Activated naive CD4-positive, alpha-beta T cell treated with anti-CD3 and anti-CD28 coated beads, Interleukin-2, amount 10 ng/mL, durations not matched to agents 7 days and 5 days (primary cell): ENCODE measurements at regions not wholly inside any gene's neighbourhood (a gene's known extent, or its start where the extent isn't known, plus 50 kb on each side); places are given as distances from the start of the nearest gene placed in this dataset.

Experiments used
- CTCF ChIA-PET: fragments of 350-600 bp; sonication (Branson Sonifier 250); formaldehyde crosslinking; loops from one replicate; lab custom pipeline; 2021; ENCODE audit warnings: antibody characterized with exemption; lab: Charles Lee
- DNase-seq: peaks from one replicate; pipeline ENCODE4 v3.0.0-alpha.2; 2020
- H3K27ac Mint-ChIP-seq: one replicate; pipeline ENCODE4 v1.8.0; 2021; ENCODE audit warnings: mild to moderate bottlenecking, moderate library complexity, mixed read lengths
- H3K27me3 Mint-ChIP-seq: one replicate; pipeline ENCODE4 v1.8.0; 2021; ENCODE audit warnings: mild to moderate bottlenecking, mixed read lengths
- H3K36me3 Mint-ChIP-seq: one replicate; pipeline ENCODE4 v1.8.0; 2021; ENCODE audit warnings: mixed read lengths
- H3K4me1 Mint-ChIP-seq: one replicate; pipeline ENCODE4 v1.8.0; 2021; ENCODE audit warnings: mixed read lengths
- H3K4me3 Mint-ChIP-seq: one replicate; pipeline ENCODE4 v1.8.0; 2021; ENCODE audit warnings: mild to moderate bottlenecking, moderate library complexity, mixed read lengths
- H3K9me3 Mint-ChIP-seq: one replicate; pipeline ENCODE4 v1.8.0; 2021; ENCODE audit warnings: mixed read lengths

DNA sequence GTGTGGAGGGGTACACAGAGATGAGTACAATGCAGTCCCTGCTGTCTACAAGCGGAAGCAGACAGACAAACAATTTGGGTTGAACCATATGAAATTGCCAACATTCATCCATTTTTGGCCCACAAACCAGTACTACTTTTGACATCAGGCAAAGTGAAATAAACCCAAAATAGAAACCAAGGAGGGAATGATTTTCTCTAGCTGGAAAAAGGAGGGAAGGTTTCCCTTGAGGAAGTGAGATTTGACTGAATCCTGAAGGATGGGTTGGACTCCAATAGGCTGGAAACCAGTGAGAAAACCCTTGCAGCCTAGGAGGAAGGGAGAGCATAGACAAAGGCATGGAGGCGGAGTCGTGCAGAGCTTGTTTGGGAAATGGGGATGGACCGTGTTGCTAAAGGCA, 63.5 kb upstream of the PJA1 start:
- no peaks in the 10 kb centered on the region for H3K9me3 Mint-ChIP-seq
- no peak overlapping the region for H3K27ac Mint-ChIP-seq
- DNase-seq, result no peak
- H3K36me3 Mint-ChIP-seq, result no peaks in the 10 kb centered on the region
- CTCF ChIA-PET, result interaction anchor here (0.6 kb wide), 1 partner anchor 1516 kb away, joined by 4 read pairs; no protein-coding TSS in a partner anchor
- peaks cover 3% of the 10 kb centered on the region for H3K27me3 Mint-ChIP-seq
- no peaks in the 10 kb centered on the region for H3K4me1 Mint-ChIP-seq
- H3K4me3 Mint-ChIP-seq, result no peak overlapping the region

DNA sequence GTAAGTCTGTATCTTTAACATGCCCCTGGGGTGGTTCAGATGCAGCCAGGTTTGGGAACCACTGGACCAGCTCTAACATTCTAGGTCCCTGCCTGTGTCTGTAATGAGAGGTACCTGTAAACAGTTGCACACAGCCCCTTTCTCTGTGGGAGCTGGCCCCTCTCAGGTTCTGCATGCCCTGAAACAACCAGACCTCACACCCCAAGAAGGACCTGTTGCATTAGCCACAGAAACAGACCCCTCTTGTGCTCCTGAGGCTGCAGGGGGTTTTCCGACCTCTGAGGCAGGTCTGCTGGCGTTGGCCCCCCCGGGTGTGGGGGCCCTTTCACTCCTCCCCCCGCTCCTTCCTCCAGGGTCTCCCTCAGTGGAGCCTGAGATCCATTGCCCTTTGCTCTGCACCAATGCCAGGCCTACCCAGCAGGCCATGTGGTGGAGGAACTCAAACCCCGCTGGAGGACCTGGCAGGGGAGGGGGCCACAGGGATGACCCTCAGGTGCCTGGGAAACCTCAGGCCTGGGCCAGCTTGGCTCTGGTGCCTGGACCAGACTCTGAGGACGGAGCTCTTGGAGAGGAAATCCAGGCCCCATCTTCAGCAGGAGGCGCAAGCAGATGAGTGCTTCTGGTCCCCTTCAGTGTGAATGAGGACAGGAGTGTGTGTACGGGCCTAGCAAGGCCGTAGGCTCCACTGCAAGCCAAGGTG, 61.4 kb upstream of the PJA1 start:
- H3K27ac Mint-ChIP-seq, result no peak overlapping the region
- DNase-seq, result no peak
- H3K4me1 Mint-ChIP-seq, result no peaks in the 10 kb centered on the region
- H3K36me3 Mint-ChIP-seq, result no peaks in the 10 kb centered on the region
- CTCF ChIA-PET, result no interaction called here
- peaks cover 7% of the 10 kb centered on the region for H3K27me3 Mint-ChIP-seq
- no peaks in the 10 kb centered on the region for H3K9me3 Mint-ChIP-seq
- H3K4me3 Mint-ChIP-seq, result no peak overlapping the region

DNA sequence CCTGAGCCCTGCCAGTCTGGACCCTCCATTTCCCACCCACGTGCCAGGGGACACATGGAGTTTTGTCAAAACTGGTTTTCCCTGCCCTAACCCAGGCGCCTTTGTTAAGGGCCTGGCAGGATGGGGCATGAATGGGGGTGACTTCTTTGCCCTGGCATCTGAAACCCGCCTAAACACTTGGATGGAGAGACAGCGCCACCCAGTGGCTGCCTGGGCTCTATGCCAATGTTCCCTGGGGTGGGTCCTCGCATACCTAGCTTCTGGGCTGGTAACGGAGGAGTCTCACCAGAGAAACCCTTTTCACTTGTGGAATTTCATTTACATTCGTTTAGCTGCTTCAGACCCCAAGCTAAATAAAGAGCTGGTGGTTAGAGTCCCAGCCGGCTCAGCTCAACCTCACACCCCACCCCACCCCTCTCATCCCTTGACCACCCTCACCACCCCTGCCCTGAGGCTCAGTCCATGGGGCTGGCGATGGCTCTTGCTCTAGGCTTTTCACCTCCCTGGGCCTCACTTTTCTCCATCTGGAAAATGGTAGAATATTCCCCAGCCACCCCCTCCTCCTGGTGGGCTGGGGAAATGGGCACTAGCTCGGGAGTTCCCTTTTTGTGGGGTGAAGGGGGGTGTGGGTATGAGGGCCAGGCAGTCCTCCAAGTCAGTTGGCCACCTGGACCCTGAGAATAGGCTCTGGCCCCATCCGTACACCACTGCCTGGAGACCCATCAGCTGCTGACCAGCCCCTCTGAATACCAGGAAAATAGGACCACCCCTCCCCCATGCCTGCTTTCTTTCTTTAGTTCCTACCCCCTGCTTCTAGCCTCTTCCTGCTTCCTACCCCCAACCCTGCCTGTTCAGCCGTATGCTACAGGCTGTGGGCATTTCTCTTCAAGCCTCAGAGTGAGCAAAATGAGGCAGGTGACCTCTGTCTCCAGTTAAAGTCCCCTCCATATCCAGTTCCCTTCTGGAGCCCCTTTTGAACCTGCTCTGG, 57.1 kb upstream of the PJA1 start:
- peaks cover 4% of the 10 kb centered on the region for H3K27me3 Mint-ChIP-seq
- no peak overlapping the region for H3K27ac Mint-ChIP-seq
- no peaks in the 10 kb centered on the region for H3K36me3 Mint-ChIP-seq

DNA sequence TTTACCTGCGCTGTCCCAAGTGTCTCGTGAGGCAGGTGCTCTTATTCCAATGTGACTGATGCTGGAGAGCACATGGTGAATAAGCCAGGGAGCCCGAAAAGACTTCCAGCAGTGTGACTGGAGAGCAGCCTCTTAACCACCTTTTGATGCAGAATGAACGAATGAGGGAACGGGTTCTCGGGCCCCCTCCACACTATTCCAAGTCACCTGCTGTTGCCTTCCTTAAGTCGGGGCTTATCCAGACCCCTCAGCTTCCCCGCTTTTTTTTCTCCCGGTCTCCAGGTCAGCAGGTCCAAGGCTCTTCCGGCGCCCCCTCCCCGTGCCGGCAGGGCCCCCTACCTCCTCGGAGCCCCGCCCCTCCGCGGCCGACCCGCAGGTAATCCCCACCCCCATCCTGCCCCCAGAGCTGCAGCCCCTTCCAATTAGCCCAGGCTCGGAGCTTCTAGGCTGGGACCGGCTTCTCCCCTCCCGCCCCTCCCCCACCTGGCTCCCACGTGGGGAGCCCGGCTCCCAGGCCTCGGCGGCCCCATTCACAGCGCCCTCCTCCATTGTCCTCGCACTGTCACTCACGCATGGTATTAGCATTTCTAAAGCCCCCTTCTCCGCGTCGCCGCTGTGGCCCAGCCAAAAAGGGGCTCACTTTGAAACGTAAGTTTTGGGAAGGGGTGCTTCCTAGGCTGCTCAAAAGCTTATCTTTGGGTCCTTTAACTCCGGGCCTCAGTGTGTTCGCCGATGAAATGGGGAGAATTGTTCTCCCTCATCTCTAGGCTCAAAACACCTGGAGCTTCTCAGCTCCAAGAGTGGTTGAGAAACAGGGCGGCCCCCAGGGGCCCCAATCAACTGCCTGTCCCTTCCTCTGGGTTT, 56.2 kb upstream of the PJA1 start:
- H3K27me3 Mint-ChIP-seq, result peaks cover 4% of the 10 kb centered on the region
- H3K4me1 Mint-ChIP-seq, result no peaks in the 10 kb centered on the region
- no peaks in the 10 kb centered on the region for H3K36me3 Mint-ChIP-seq
- H3K27ac Mint-ChIP-seq, result no peak overlapping the region
- no peaks in the 10 kb centered on the region for H3K9me3 Mint-ChIP-seq
- no peak overlapping the region for H3K4me3 Mint-ChIP-seq
- no peak for DNase-seq
- CTCF ChIA-PET, result interaction anchor here (1.0 to 3.5 kb wide), 11 partner anchors 8 to 488 kb away, joined by 3 to 24 read pairs (median 8); no protein-coding TSS in a partner anchor

More for the DNA sequence above, 57.1 kb upstream of the PJA1 start:
- CTCF ChIA-PET, result interaction anchor here (0.6 to 3.5 kb wide), 12 partner anchors 8 to 489 kb away, joined by 3 to 24 read pairs (median 6); no protein-coding TSS in a partner anchor
- no peaks in the 10 kb centered on the region for H3K4me1 Mint-ChIP-seq
- H3K9me3 Mint-ChIP-seq, result no peaks in the 10 kb centered on the region
- H3K4me3 Mint-ChIP-seq, result no peak overlapping the region
- DNase-seq, result peak; percentile 79

DNA sequence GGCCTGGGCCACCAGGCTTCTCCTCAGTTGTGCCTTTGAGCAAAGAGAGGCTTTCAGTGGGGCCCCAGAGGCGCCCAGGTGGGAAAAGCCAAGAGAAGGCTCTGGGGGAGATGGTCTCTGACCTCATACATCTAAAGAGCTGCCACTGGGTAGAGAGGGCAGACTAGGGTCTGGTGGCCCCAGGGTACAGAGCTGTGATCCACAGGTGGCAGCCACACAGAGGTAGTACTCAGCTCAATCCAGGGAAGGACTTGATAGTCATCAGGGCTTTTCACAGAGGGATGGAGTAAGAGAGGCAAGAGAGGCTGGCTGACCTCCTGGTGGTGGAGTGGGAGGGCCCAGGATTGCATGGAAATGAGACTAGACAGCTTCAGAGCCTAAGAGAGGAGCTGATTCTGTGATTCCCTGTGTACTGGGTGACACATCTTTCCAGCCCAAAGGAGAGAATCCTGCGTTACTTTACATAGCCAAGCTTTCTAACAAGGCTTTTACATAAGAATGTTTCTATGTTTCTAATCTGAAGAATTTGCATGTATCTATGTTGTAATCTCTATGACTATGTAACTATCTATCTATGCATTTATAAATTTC, 53.2 kb upstream of the PJA1 start:
- DNase-seq, result no peak
- no peaks in the 10 kb centered on the region for H3K36me3 Mint-ChIP-seq
- peaks cover 4% of the 10 kb centered on the region for H3K27me3 Mint-ChIP-seq
- H3K27ac Mint-ChIP-seq, result no peak overlapping the region
- H3K9me3 Mint-ChIP-seq, result no peaks in the 10 kb centered on the region
- CTCF ChIA-PET, result interaction anchor here (2.5 kb wide), 1 partner anchor 391 kb away, joined by 9 read pairs; no protein-coding TSS in a partner anchor
- no peaks in the 10 kb centered on the region for H3K4me1 Mint-ChIP-seq
- H3K4me3 Mint-ChIP-seq, result no peak overlapping the region

DNA sequence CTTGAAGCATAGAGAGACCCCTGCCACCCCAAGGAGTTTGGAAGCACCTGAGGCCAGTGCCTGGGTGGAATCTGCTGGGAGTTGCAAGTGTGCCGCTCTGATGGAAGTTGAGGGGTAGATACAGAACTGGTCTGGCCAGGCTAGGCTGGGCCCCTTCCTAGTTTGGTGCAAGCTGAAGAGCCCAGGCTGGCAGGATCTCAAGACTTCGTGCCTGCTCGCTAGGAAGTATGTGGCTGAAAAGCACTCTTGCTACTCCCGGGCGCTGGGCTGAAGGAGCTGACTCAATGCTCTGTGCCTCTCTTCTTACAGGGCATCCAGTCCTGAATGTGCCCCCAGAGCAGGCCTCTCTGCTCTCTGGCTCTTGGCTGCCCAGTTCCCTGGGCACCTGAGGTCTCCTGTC, 51.7 kb upstream of the PJA1 start:
- no peaks in the 10 kb centered on the region for H3K9me3 Mint-ChIP-seq

DNA sequence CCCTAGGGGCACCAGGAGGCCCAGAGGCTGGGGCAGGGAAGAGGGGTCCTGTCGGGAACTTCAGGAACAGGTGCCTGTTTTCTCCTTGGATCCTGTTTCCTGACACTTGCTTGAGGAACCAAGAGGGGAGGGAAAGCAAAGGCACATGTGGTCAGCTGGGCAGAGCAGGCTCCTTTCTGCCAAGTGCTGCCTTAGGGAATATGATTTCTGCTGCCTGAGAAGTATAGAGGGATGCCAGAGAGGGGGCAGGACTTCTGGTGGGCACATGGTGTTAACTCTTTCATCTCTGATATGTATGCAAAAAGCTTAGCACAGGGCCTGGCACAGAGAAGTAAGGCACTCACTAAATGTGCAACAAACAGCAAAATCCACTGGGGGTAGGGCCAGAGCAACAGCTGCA, 51.2 kb upstream of the PJA1 start:
- H3K27ac Mint-ChIP-seq, result no peak overlapping the region
- no peak overlapping the region for H3K4me3 Mint-ChIP-seq
- H3K9me3 Mint-ChIP-seq, result no peaks in the 10 kb centered on the region
- H3K4me1 Mint-ChIP-seq, result no peaks in the 10 kb centered on the region
- H3K27me3 Mint-ChIP-seq, result no peaks in the 10 kb centered on the region
- CTCF ChIA-PET, result no interaction called here
- no peak for DNase-seq
- H3K36me3 Mint-ChIP-seq, result no peaks in the 10 kb centered on the region

More for the DNA sequence above, 51.7 kb upstream of the PJA1 start:
- Mint-ChIP-seq H3K4me1 (no peaks in the 10 kb centered on the region), H3K4me3 (no peak overlapping the region), H3K27ac (no peak overlapping the region), H3K27me3 (peaks cover 2% of the 10 kb centered on the region), H3K36me3 (no peaks in the 10 kb centered on the region)
- DNase-seq, result no peak
- CTCF ChIA-PET, result interaction anchor here (2.5 kb wide), 1 partner anchor 389 kb away, joined by 9 read pairs; no protein-coding TSS in a partner anchor

DNA sequence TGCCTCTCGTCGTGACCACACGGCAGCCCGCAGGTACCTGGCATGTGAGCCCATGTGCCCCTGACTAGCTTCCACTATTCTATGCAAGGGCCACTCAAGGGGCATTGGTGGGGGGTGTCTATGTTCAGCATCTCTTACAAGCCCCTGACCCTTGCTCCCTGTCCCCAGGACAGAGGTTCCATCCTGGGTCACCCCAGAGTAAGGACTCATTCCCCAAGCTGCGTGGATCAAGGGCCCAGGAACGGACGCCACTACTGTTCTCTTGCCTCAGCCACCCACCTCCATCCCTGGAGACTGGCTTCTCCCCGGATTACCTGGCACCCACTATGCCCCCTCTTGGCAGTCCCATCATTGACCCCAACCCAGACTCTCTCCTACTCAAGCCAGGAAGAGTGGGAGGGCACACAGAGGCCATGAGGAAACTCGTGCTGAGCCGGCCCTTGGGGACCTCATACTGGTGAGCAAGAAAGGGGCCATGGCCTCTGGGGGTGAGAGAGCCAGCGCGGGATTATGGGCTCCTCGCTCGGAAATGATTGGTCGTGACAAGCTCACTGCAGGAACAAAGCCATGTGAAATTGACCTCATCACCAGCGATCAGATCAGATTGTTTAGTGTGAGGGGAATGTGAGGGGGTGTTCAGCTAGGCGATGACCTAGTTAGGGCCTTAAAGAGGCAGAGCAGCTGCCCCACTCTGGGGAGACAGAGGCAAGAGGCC, 50.1 kb upstream of the PJA1 start:
- no peaks in the 10 kb centered on the region for H3K4me1 Mint-ChIP-seq
- no peaks in the 10 kb centered on the region for H3K36me3 Mint-ChIP-seq
- DNase-seq, result no peak
- CTCF ChIA-PET, result no interaction called here
- no peaks in the 10 kb centered on the region for H3K9me3 Mint-ChIP-seq
- no peak overlapping the region for H3K27ac Mint-ChIP-seq
- H3K27me3 Mint-ChIP-seq, result no peaks in the 10 kb centered on the region
- no peak overlapping the region for H3K4me3 Mint-ChIP-seq
